C4-2B (cell line): ENCODE measurements at regions not wholly inside any gene's neighbourhood (a gene's known extent, or its start where the extent isn't known, plus 50 kb on each side); places are given as distances from the start of the nearest gene placed in this dataset.

Source experiments
- H3K27ac ChIP-seq: fragments of 450-650 bp; 2 replicates; pipeline ENCODE4 v1.5.1; 2017
- CTCF ChIP-seq: fragments of 450-650 bp; conservative IDR thresholded peaks from 2 replicates; pipeline ENCODE4 v1.5.1; 2017; ENCODE audit warnings: mild to moderate bottlenecking
- ZFX ChIP-seq: fragments of 450-650 bp; IDR thresholded peaks from 2 replicates; pipeline ENCODE4 v1.6.1; 2017

- no peak for TF ChIP-seq ZFX
- no peak for TF ChIP-seq CTCF
- H3K27ac ChIP-seq: no peak overlapping the region
Measured at GRCh38 chr11:25593221-25593620, 738.7 kb upstream of the ANO3 start.

- TF ChIP-seq ZFX (no peak), CTCF (no peak)
- H3K27ac ChIP-seq: no peak overlapping the region
Measured at GRCh38 chr11:25596701-25597100, 735.2 kb upstream of the ANO3 start.

GRCh38 chr11:25597696-25598095, 734.2 kb upstream of the ANO3 start:
- no peak for TF ChIP-seq CTCF
- no peak for TF ChIP-seq ZFX
- H3K27ac ChIP-seq: no peak overlapping the region

- no peak for TF ChIP-seq CTCF
- no peak for TF ChIP-seq ZFX
- no peak overlapping the region for H3K27ac ChIP-seq
Measured at GRCh38 chr11:25602149-25602548, 729.8 kb upstream of the ANO3 start.

- TF ChIP-seq CTCF (no peak), ZFX (no peak)
- no peak overlapping the region for H3K27ac ChIP-seq
Measured at GRCh38 chr11:25602959-25603358, 729.0 kb upstream of the ANO3 start.

- TF ChIP-seq CTCF: no peak
- no peak for TF ChIP-seq ZFX
- H3K27ac ChIP-seq: no peak overlapping the region
Measured at GRCh38 chr11:25612806-25613205, 719.1 kb upstream of the ANO3 start.

- TF ChIP-seq CTCF (no peak), ZFX (no peak)
- H3K27ac ChIP-seq: no peak overlapping the region
Measured at GRCh38 chr11:25613451-25613850, 718.5 kb upstream of the ANO3 start.
